HEK293 (cell line): ENCODE measurements at regions not wholly inside any gene's neighbourhood (a gene's known extent, or its start where the extent isn't known, plus 50 kb on each side); places are given as distances from the start of the nearest gene placed in this dataset.

Source experiments
- CTCF ChIP-seq: fragments of 450-650 bp; formaldehyde crosslinking; IDR thresholded peaks from 2 replicates; pipeline ENCODE4 v1.5.1; 2016; ENCODE audit warnings: missing biosample characterization, missing genetic modification characterization
- SETDB1 ChIP-seq: IDR thresholded peaks from one replicate; pipeline ENCODE4 v1.6.1; 2017; ENCODE audit warnings: mild to moderate bottlenecking, low read length, moderate library complexity, mixed read lengths; ENCODE audit not compliant: insufficient read length
- TCF7L2 ChIP-seq: IDR thresholded peaks from 2 replicates; pipeline ENCODE4 v1.6.1; 2011; ENCODE audit warnings: low read depth, mild to moderate bottlenecking, inconsistent platforms, low read length, moderate library complexity, borderline replicate concordance
- ZNF114 ChIP-seq: fragments of 450-650 bp; formaldehyde crosslinking; IDR thresholded peaks from 2 replicates; pipeline ENCODE4 v1.5.0; 2017; ENCODE audit warnings: missing biosample characterization, missing genetic modification characterization
- ZNF121 ChIP-seq: fragments of 450-650 bp; formaldehyde crosslinking; IDR thresholded peaks from 2 replicates; pipeline ENCODE4 v1.5.1; 2016; ENCODE audit warnings: missing biosample characterization, missing genetic modification characterization
- ZNF155 ChIP-seq: fragments of 450-650 bp; formaldehyde crosslinking; IDR thresholded peaks from 2 replicates; pipeline ENCODE4 v1.5.1; 2016; ENCODE audit warnings: missing biosample characterization, missing genetic modification characterization
- ZNF24 ChIP-seq: fragments of 450-650 bp; formaldehyde crosslinking; IDR thresholded peaks from 2 replicates; pipeline ENCODE4 v1.5.1; 2016; ENCODE audit warnings: missing biosample characterization, missing genetic modification characterization
- ZNF292 ChIP-seq: fragments of 450-650 bp; formaldehyde crosslinking; IDR thresholded peaks from 2 replicates; pipeline ENCODE4 v1.5.1; 2016; ENCODE audit warnings: low read depth, missing biosample characterization, missing genetic modification characterization, borderline replicate concordance
- ZNF580 ChIP-seq: fragments of 450-650 bp; formaldehyde crosslinking; IDR thresholded peaks from 2 replicates; pipeline ENCODE4 v1.5.1; 2016; ENCODE audit warnings: missing biosample characterization, missing genetic modification characterization
- ZNF596 ChIP-seq: fragments of 450-650 bp; IDR thresholded peaks from 2 replicates; pipeline ENCODE4 v1.5.0; 2018; ENCODE audit warnings: missing biosample characterization, mild to moderate bottlenecking, missing genetic modification characterization, moderate library complexity
- ZNF701 ChIP-seq: fragments of 450-650 bp; formaldehyde crosslinking; IDR thresholded peaks from 2 replicates; pipeline ENCODE4 v1.5.1; 2016; ENCODE audit warnings: missing biosample characterization, missing genetic modification characterization
- ZNF704 ChIP-seq: fragments of 450-650 bp; formaldehyde crosslinking; IDR thresholded peaks from 2 replicates; pipeline ENCODE4 v1.5.1; 2016; ENCODE audit warnings: missing biosample characterization, missing genetic modification characterization
- TF ChIP-seq, protein P1 (sequence below): fragments of 450-650 bp; formaldehyde crosslinking; conservative IDR thresholded peaks from 2 replicates; pipeline ENCODE4 v1.5.1; 2016; ENCODE audit warnings: low read depth, missing biosample characterization, missing genetic modification characterization

GRCh38 chr3:113103588-113103987, 107.8 kb upstream of the BOC start:
- no peak for TF ChIP-seq ZNF155 (tag by site-specific recombination)
- no peak for TF ChIP-seq CTCF (tag by site-specific recombination)
- TF ChIP-seq, protein P1, sequence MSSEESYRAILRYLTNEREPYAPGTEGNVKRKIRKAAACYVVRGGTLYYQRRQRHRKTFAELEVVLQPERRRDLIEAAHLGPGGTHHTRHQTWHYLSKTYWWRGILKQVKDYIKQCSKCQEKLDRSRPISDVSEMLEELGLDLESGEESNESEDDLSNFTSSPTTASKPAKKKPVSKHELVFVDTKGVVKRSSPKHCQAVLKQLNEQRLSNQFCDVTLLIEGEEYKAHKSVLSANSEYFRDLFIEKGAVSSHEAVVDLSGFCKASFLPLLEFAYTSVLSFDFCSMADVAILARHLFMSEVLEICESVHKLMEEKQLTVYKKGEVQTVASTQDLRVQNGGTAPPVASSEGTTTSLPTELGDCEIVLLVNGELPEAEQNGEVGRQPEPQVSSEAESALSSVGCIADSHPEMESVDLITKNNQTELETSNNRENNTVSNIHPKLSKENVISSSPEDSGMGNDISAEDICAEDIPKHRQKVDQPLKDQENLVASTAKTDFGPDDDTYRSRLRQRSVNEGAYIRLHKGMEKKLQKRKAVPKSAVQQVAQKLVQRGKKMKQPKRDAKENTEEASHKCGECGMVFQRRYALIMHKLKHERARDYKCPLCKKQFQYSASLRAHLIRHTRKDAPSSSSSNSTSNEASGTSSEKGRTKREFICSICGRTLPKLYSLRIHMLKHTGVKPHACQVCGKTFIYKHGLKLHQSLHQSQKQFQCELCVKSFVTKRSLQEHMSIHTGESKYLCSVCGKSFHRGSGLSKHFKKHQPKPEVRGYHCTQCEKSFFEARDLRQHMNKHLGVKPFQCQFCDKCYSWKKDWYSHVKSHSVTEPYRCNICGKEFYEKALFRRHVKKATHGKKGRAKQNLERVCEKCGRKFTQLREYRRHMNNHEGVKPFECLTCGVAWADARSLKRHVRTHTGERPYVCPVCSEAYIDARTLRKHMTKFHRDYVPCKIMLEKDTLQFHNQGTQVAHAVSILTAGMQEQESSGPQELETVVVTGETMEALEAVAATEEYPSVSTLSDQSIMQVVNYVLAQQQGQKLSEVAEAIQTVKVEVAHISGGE (tag by site-specific recombination) = no peak
- TF ChIP-seq ZNF114 = no peak
- TF ChIP-seq ZNF596 (tag by site-specific recombination) = no peak
- TF ChIP-seq ZNF701 (tag by site-specific recombination) = no peak
- no peak for TF ChIP-seq SETDB1
- TF ChIP-seq ZNF580 = no peak
- TF ChIP-seq ZNF121 (tag by site-specific recombination) = no peak
- no peak for TF ChIP-seq ZNF704
- no peak for TF ChIP-seq ZNF24 (tag by site-specific recombination)
- TF ChIP-seq ZNF292 (tag by site-specific recombination) = no peak
- TF ChIP-seq TCF7L2 = no peak
